Stimulated activated memory B cell treated with anti-CD40 and anti-IgM and Interleukin-4, amounts not matched to agents 10 μg/mL and 1 μg/mL and 100 μg/mL, for 72 hours (primary cell): ENCODE measurements at regions not wholly inside any gene's neighbourhood (a gene's known extent, or its start where the extent isn't known, plus 50 kb on each side); places are given as distances from the start of the nearest gene placed in this dataset.

Experiments
- ATAC-seq: fragments of 150-1000 bp; cut with Tn5 transposase; 2 replicates; pipeline ENCODE4 v1.10.0; 2021
- H3K27ac Mint-ChIP-seq: one replicate; pipeline ENCODE4 v1.8.0; 2022; ENCODE audit warnings: mild to moderate bottlenecking, mixed read lengths
- H3K27me3 Mint-ChIP-seq: one replicate; pipeline ENCODE4 v1.8.0; 2022; ENCODE audit warnings: mixed read lengths
- H3K36me3 Mint-ChIP-seq: one replicate; pipeline ENCODE4 v1.8.0; 2022; ENCODE audit warnings: mixed read lengths
- H3K4me1 Mint-ChIP-seq: one replicate; pipeline ENCODE4 v1.8.0; 2022; ENCODE audit warnings: mixed read lengths
- H3K4me3 Mint-ChIP-seq: one replicate; pipeline ENCODE4 v1.8.0; 2022; ENCODE audit warnings: mild to moderate bottlenecking, moderate library complexity, mixed read lengths
- H3K9me3 Mint-ChIP-seq: one replicate; pipeline ENCODE4 v1.8.0; 2022; ENCODE audit warnings: mixed read lengths

GRCh38 chr1:239283216-239283615 is 103.2 kb upstream of the CHRM3 start:
- H3K27me3 Mint-ChIP-seq, result no peaks in the 10 kb centered on the region
- H3K36me3 Mint-ChIP-seq, result no peaks in the 10 kb centered on the region
- H3K4me1 Mint-ChIP-seq, result no peaks in the 10 kb centered on the region
- H3K4me3 Mint-ChIP-seq, result no peak overlapping the region
- peaks cover 9% of the 10 kb centered on the region for H3K9me3 Mint-ChIP-seq
- no peak for ATAC-seq
- no peak overlapping the region for H3K27ac Mint-ChIP-seq

- H3K27me3 Mint-ChIP-seq, result no peaks in the 10 kb centered on the region
- no peaks in the 10 kb centered on the region for H3K4me1 Mint-ChIP-seq
- peak; percentile 36 for ATAC-seq
- peaks cover 9% of the 10 kb centered on the region for H3K9me3 Mint-ChIP-seq
- no peak overlapping the region for H3K4me3 Mint-ChIP-seq
- no peaks in the 10 kb centered on the region for H3K36me3 Mint-ChIP-seq
- H3K27ac Mint-ChIP-seq, result no peak overlapping the region
Measured at GRCh38 chr1:239282411-239282810, 104.0 kb upstream of the CHRM3 start.

- no peaks in the 10 kb centered on the region for H3K36me3 Mint-ChIP-seq
- H3K9me3 Mint-ChIP-seq, result peaks cover 7% of the 10 kb centered on the region
- no peak overlapping the region for H3K4me3 Mint-ChIP-seq
- no peak for ATAC-seq
- no peak overlapping the region for H3K27ac Mint-ChIP-seq
- no peaks in the 10 kb centered on the region for H3K4me1 Mint-ChIP-seq
- no peaks in the 10 kb centered on the region for H3K27me3 Mint-ChIP-seq
Measured at GRCh38 chr1:239276051-239276450, 110.3 kb upstream of the CHRM3 start.

GRCh38 chr1:239274242-239274830 is 112.0 kb upstream of the CHRM3 start:
- H3K4me3 Mint-ChIP-seq, result no peak overlapping the region
- no peaks in the 10 kb centered on the region for H3K4me1 Mint-ChIP-seq

GRCh38 chr1:239270509-239270908 is 115.9 kb upstream of the CHRM3 start:
- Mint-ChIP-seq H3K9me3 (peaks cover 13% of the 10 kb centered on the region), H3K4me1 (no peaks in the 10 kb centered on the region), H3K4me3 (no peak overlapping the region), H3K27me3 (no peaks in the 10 kb centered on the region), H3K36me3 (no peaks in the 10 kb centered on the region), H3K27ac (no peak overlapping the region)
- ATAC-seq, result no peak

More at GRCh38 chr1:239274242-239274830, 112.0 kb upstream of the CHRM3 start:
- Mint-ChIP-seq H3K9me3 (peaks cover 11% of the 10 kb centered on the region), H3K36me3 (no peaks in the 10 kb centered on the region), H3K27me3 (no peaks in the 10 kb centered on the region), H3K27ac (no peak overlapping the region)
- ATAC-seq, result no peak

GRCh38 chr1:239269706-239270105 is 116.7 kb upstream of the CHRM3 start:
- no peaks in the 10 kb centered on the region for H3K36me3 Mint-ChIP-seq
- no peak overlapping the region for H3K27ac Mint-ChIP-seq
- peaks cover 13% of the 10 kb centered on the region for H3K9me3 Mint-ChIP-seq
- H3K27me3 Mint-ChIP-seq, result no peaks in the 10 kb centered on the region
- no peak overlapping the region for H3K4me3 Mint-ChIP-seq
- ATAC-seq, result no peak
- no peaks in the 10 kb centered on the region for H3K4me1 Mint-ChIP-seq

GRCh38 chr1:239268941-239269340 is 117.4 kb upstream of the CHRM3 start:
- H3K9me3 Mint-ChIP-seq, result peaks cover 9% of the 10 kb centered on the region
- no peak for ATAC-seq
- no peaks in the 10 kb centered on the region for H3K4me1 Mint-ChIP-seq
- H3K27me3 Mint-ChIP-seq, result no peaks in the 10 kb centered on the region
- H3K36me3 Mint-ChIP-seq, result no peaks in the 10 kb centered on the region
- no peak overlapping the region for H3K27ac Mint-ChIP-seq
- H3K4me3 Mint-ChIP-seq, result no peak overlapping the region

- no peak for ATAC-seq
- Mint-ChIP-seq H3K27me3 (no peaks in the 10 kb centered on the region), H3K36me3 (no peaks in the 10 kb centered on the region), H3K4me1 (no peaks in the 10 kb centered on the region), H3K27ac (no peak overlapping the region), H3K9me3 (peaks cover 9% of the 10 kb centered on the region), H3K4me3 (no peak overlapping the region)
Measured at GRCh38 chr1:239268007-239268406, 118.4 kb upstream of the CHRM3 start.

- H3K4me3 Mint-ChIP-seq, result no peak overlapping the region
- no peaks in the 10 kb centered on the region for H3K27me3 Mint-ChIP-seq
- no peaks in the 10 kb centered on the region for H3K36me3 Mint-ChIP-seq
- no peak for ATAC-seq
- H3K27ac Mint-ChIP-seq, result no peak overlapping the region
- peaks cover 5% of the 10 kb centered on the region for H3K9me3 Mint-ChIP-seq
- H3K4me1 Mint-ChIP-seq, result no peaks in the 10 kb centered on the region
Measured at GRCh38 chr1:239263801-239264200, 122.6 kb upstream of the CHRM3 start.

GRCh38 chr1:239262538-239262937 is 123.8 kb upstream of the CHRM3 start:
- no peaks in the 10 kb centered on the region for H3K27me3 Mint-ChIP-seq
- peaks cover 4% of the 10 kb centered on the region for H3K9me3 Mint-ChIP-seq
- H3K4me1 Mint-ChIP-seq, result no peaks in the 10 kb centered on the region
- no peak overlapping the region for H3K27ac Mint-ChIP-seq
- H3K4me3 Mint-ChIP-seq, result no peak overlapping the region
- ATAC-seq, result no peak
- no peaks in the 10 kb centered on the region for H3K36me3 Mint-ChIP-seq

GRCh38 chr1:239261521-239261920 is 124.8 kb upstream of the CHRM3 start:
- no peak overlapping the region for H3K4me3 Mint-ChIP-seq
- no peaks in the 10 kb centered on the region for H3K27me3 Mint-ChIP-seq
- ATAC-seq, result no peak
- peaks cover 9% of the 10 kb centered on the region for H3K9me3 Mint-ChIP-seq
- H3K27ac Mint-ChIP-seq, result no peak overlapping the region
- H3K4me1 Mint-ChIP-seq, result no peaks in the 10 kb centered on the region
- H3K36me3 Mint-ChIP-seq, result no peaks in the 10 kb centered on the region

- H3K9me3 Mint-ChIP-seq, result peaks cover 9% of the 10 kb centered on the region
- H3K36me3 Mint-ChIP-seq, result no peaks in the 10 kb centered on the region
- no peak overlapping the region for H3K27ac Mint-ChIP-seq
- ATAC-seq, result no peak
- H3K4me1 Mint-ChIP-seq, result no peaks in the 10 kb centered on the region
- no peaks in the 10 kb centered on the region for H3K27me3 Mint-ChIP-seq
- H3K4me3 Mint-ChIP-seq, result no peak overlapping the region
Measured at GRCh38 chr1:239260842-239261241, 125.5 kb upstream of the CHRM3 start.

GRCh38 chr1:239255628-239256160 is 130.7 kb upstream of the CHRM3 start:
- no peaks in the 10 kb centered on the region for H3K27me3 Mint-ChIP-seq
- H3K36me3 Mint-ChIP-seq, result no peaks in the 10 kb centered on the region
- no peak overlapping the region for H3K27ac Mint-ChIP-seq
- peaks cover 17% of the 10 kb centered on the region for H3K9me3 Mint-ChIP-seq
- no peak overlapping the region for H3K4me3 Mint-ChIP-seq
- ATAC-seq, result no peak
- no peaks in the 10 kb centered on the region for H3K4me1 Mint-ChIP-seq

- ATAC-seq, result no peak
- Mint-ChIP-seq H3K27me3 (no peaks in the 10 kb centered on the region), H3K9me3 (peaks cover 17% of the 10 kb centered on the region), H3K36me3 (no peaks in the 10 kb centered on the region), H3K27ac (no peak overlapping the region), H3K4me3 (no peak overlapping the region), H3K4me1 (no peaks in the 10 kb centered on the region)
Measured at GRCh38 chr1:239254999-239255398, 131.4 kb upstream of the CHRM3 start.

- H3K4me1 Mint-ChIP-seq, result no peaks in the 10 kb centered on the region
- peaks cover 17% of the 10 kb centered on the region for H3K9me3 Mint-ChIP-seq
- no peak overlapping the region for H3K4me3 Mint-ChIP-seq
Measured at GRCh38 chr1:239253032-239253431, 133.3 kb upstream of the CHRM3 start.

GRCh38 chr1:239250353-239251035 is 135.9 kb upstream of the CHRM3 start:
- Mint-ChIP-seq H3K4me3 (no peak overlapping the region), H3K36me3 (no peaks in the 10 kb centered on the region), H3K4me1 (no peaks in the 10 kb centered on the region), H3K27me3 (no peaks in the 10 kb centered on the region), H3K27ac (no peak overlapping the region), H3K9me3 (peaks cover 10% of the 10 kb centered on the region)
- ATAC-seq, result no peak

More at GRCh38 chr1:239253032-239253431, 133.3 kb upstream of the CHRM3 start:
- no peak for ATAC-seq
- H3K27ac Mint-ChIP-seq, result no peak overlapping the region
- no peaks in the 10 kb centered on the region for H3K36me3 Mint-ChIP-seq
- H3K27me3 Mint-ChIP-seq, result no peaks in the 10 kb centered on the region
